ENCODE measurements at regions not wholly inside any gene's neighbourhood (a gene's known extent, or its start where the extent isn't known, plus 50 kb on each side); places are given as distances from the start of the nearest gene placed in this dataset.

- DNase-seq (ENCODE audit: low spot score) = no peak
Measured at GRCh38 chr20:58017231-58017969, 211.1 kb downstream of the ANKRD60 start.

DNA sequence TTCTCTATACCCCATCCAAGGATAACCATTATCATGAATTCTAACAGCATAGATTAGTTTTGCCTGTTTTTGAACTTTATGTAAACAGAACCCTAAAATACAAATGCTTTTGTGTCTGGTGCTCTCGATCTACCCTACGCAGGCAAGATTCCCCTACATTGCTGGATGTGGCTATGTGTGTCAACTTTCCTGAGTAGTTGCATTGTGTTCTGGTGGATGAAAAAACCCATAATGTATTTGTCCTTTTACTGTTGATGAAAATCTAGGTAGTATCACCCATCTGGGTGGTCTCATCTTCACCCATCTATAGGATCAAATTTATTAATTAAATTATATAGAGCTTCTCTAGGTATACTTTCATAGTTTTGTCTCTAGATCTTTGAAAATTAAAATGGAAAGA is 211.7 kb downstream of the ANKRD60 start:
- no peak for DNase-seq (ENCODE audit: low spot score)

- peak; percentile 17 for DNase-seq (ENCODE audit: low spot score)
Measured at GRCh38 chr20:58014628-58015315, 213.7 kb downstream of the ANKRD60 start.

GRCh38 chr20:58012731-58013510 is 215.5 kb downstream of the ANKRD60 start:
- DNase-seq (ENCODE audit: low spot score) = no peak

DNA sequence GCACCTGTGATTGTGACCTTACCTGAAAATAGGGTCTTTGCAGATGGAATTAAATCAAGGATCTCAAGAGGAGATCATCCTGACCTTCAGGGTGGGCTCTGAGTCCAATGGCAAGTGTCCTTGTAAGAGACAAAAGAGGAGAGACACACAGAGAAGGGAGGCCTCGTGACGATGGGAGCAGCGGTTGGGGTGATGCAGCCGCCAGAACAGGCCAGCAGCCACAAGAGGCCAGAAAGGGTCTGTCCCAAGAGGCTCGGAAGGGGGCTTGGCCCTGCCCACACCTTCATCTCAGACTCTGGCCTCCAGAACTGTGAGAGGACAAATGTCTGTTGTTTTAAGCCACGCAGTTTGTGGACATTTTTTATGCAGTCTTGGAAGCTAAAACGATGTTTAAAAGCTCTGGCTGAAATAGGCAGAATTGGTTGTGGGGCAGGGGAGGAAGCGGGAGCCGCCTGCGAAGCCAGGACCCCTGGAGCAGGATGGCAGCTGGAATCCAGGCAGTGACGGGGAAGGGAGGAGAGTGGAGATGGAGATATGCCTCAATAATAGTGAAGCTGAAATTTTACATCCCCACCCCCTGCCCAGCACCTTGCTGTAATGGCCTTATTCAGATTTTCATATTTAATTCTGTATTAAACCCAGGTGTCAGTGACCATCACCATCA is 216.4 kb downstream of the ANKRD60 start:
- no peak for DNase-seq (ENCODE audit: low spot score)

- no peak for DNase-seq (ENCODE audit: low spot score)
Measured at GRCh38 chr20:58011106-58011946, 217.1 kb downstream of the ANKRD60 start.

- DNase-seq (ENCODE audit: low spot score) = no peak
Measured at GRCh38 chr20:58010666-58011065, 217.8 kb downstream of the ANKRD60 start.

GRCh38 chr20:58010186-58010585 is 218.3 kb downstream of the ANKRD60 start:
- DNase-seq (ENCODE audit: low spot score) = no peak

GRCh38 chr20:58008866-58009265 is 219.6 kb downstream of the ANKRD60 start:
- no peak for DNase-seq (ENCODE audit: low spot score)

- no peak for DNase-seq (ENCODE audit: low spot score)
Measured at GRCh38 chr20:58008413-58008812, 220.0 kb downstream of the ANKRD60 start.

GRCh38 chr20:58007947-58008346 is 220.5 kb downstream of the ANKRD60 start:
- no peak for DNase-seq (ENCODE audit: low spot score)

DNA sequence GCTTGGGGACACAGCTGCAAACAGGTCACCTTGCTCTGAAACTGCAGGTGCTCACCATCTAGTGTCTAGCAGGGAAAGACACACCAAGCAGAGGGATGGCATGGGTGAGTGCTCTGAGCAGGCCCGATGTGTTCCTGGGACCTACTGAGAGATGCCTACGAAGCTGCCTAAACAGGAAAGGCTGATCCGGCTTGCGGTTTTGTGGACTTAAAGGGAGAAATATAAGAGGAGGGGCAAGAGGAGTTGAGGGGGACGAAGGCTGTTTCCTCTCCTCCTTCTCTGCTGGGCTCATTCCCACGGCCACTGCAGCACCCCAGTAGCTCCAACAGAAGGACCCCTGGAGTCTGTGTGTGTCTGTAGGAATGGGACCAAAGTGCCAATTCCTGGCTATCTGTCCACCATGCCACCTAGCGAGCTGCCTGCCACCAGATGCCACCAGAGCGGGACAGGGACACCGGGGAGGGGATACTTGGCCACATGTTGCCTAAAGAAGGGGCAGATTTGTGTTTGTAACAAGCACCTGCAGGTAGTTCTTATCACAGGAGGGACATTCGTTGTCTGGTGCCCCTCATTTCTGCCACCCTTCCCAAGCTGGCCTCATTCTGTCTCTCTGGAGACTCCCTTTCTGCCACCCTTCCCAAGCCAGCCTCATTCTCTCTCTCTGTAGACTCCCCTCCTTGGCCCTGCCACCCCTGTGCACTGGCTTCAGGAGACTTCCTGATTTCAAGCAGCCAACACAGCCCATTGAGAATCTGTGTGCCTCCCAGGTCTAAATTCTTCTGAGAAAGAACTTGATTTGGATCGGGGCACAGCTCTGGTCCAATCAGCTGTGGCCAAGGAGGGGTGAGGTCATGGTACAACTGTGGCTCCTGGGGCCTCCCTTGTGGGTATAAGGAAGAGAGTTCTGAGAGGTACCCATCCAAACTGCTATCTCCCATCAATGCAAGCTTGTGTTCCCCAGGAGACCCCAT is 221.8 kb downstream of the ANKRD60 start:
- DNase-seq (ENCODE audit: low spot score) = no peak

DNA sequence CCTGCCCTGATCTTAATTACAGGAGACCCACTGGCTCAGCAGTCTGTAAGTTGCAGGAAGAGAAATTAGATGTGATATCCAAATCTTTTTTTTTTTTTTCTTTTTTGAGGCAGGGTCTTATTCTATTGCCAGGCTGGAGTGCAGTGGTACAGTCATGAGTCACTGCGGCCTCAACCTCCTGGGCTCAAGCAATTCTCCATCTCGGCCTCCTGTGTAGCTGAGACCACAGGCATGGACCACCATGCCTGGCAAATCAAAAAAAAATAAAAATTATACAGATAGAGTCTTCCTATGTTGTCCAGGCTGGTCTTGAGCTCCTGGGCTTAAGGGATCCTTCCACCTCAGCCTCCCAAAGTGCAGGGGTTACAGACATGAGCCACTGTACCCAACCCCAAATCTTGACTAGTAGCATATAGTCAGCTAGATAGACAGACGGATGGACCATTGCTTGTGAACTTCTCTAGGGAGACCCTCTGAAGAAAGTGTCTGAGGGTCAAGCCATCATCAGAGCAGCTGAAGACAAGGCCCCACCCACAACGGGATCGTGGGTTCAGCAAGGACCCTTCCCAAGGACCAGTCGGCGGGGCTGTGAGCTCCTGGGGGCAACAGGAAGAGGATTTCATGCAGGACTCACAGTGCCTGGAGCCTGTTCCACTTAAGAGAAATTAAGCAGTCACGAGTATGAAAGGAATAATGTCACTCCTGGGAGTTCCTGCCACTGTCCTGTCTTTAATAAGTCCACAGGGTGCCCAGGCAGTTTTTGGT is 222.7 kb downstream of the ANKRD60 start:
- no peak for DNase-seq (ENCODE audit: low spot score)

DNA sequence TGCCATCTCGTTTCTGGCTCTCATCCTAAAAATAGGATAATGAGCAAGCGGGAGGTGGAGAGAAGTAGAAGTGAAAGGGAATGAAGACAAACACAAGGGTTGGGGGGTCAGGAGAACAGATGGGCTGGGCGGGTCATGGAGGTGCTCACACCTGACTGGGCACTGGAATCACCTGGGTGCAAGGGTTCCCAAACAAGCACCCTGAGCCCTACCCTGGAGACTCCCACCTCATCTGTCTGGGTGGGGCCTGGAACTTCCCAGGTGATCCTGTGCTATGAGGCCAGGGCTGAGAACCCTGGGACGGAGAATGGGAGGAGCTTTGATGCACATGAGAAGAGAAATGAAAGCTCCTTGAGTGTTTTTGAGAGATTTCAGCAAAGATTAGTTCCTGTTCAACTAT is 223.6 kb downstream of the ANKRD60 start:
- DNase-seq (ENCODE audit: low spot score) = no peak

DNA sequence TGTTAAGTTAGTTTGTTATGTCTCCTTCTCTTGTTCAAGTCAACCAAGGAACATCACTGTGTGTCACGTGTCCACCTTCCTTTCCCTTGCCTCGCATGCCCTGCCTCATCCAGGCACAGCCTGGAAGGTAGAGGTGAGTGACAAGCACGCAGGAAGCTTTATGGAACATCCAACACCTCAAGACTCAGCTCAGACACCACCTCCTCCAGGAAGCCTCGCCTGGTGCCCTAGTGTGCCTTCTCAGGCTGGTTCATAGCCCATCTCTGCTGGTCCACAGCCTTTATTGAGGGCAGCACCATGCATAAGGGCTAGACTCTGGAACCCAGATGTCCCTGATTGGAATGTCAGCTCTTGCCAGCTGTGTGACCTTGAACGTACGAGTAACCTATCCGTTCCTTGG is 224.3 kb downstream of the ANKRD60 start:
- DNase-seq (ENCODE audit: low spot score) = no peak

GRCh38 chr20:58003525-58003924 is 224.9 kb downstream of the ANKRD60 start:
- no peak for DNase-seq (ENCODE audit: low spot score)

DNA sequence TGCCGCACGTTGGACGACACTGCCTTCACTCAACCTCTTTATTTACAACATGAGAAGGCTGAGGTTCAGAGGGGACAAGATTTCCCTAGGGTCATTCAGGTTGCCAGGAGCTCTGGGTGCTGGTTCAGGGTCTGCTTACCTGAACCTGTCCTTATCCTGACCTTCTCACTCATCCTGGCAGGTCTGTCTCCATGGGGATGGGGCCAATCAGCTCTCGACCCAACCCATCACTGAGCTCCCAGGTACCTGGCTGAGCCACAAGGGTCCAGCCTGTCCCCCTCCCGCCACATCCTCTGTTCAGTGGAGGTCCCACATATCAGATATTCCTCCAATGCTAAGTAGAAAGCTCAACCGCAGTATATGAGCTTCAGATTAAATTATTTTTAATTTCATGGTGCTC is 225.6 kb downstream of the ANKRD60 start:
- DNase-seq (ENCODE audit: low spot score) = no peak

- no peak for DNase-seq (ENCODE audit: low spot score)
Measured at GRCh38 chr20:58001946-58002345, 226.5 kb downstream of the ANKRD60 start.

GRCh38 chr20:58001381-58001780 is 227.1 kb downstream of the ANKRD60 start:
- no peak for DNase-seq (ENCODE audit: low spot score)

GRCh38 chr20:58000861-58001260 is 227.6 kb downstream of the ANKRD60 start:
- no peak for DNase-seq (ENCODE audit: low spot score)
